IgD-negative memory B cell (primary cell): ENCODE measurements at regions not wholly inside any gene's neighbourhood (a gene's known extent, or its start where the extent isn't known, plus 50 kb on each side); places are given as distances from the start of the nearest gene placed in this dataset.
A peak's percentile ranks its signal among the peaks of the same experiment; 100 is the strongest.
"Not testable (repeated sequence)": the region's sequence is repeated elsewhere in the genome, so short reads cannot be mapped to it uniquely, and the experiment has no call there.

Experiments used
- H3K27ac Mint-ChIP-seq, 3 donors: one replicate each; pipeline ENCODE4 v1.8.0; 2020 to 2022; ENCODE audit warnings: mild to moderate bottlenecking in 3 of 3, mixed read lengths in 3 of 3, moderate library complexity in 1 of 3
- H3K27me3 Mint-ChIP-seq: one replicate; pipeline ENCODE4 v1.8.0; 2021; ENCODE audit warnings: mixed read lengths
- H3K36me3 Mint-ChIP-seq: one replicate; pipeline ENCODE4 v1.8.0; 2020; ENCODE audit warnings: mild to moderate bottlenecking, mixed read lengths
- H3K4me1 Mint-ChIP-seq, 3 donors: one replicate each; pipeline ENCODE4 v1.8.0; 2020 to 2022; ENCODE audit warnings: mixed read lengths in 3 of 3, mild to moderate bottlenecking in 1 of 3
- H3K4me3 Mint-ChIP-seq, 4 donors: one replicate each; pipeline ENCODE4 v1.8.0; 2020 to 2022; ENCODE audit warnings: mild to moderate bottlenecking in 4 of 4, mixed read lengths in 4 of 4, moderate library complexity in 3 of 4
- H3K9me3 Mint-ChIP-seq, 3 donors: one replicate each; pipeline ENCODE4 v1.8.0; 2020 to 2021; ENCODE audit warnings: mixed read lengths in 3 of 3, mild to moderate bottlenecking in 1 of 3

GRCh38 chr6:142016666-142017065 is 116.1 kb upstream of the GJE1 start:
- not testable (repeated sequence) for H3K27ac Mint-ChIP-seq, H3K36me3 Mint-ChIP-seq, H3K9me3 Mint-ChIP-seq, H3K27me3 Mint-ChIP-seq, H3K4me3 Mint-ChIP-seq, H3K4me1 Mint-ChIP-seq

- not testable (repeated sequence) for H3K4me1 Mint-ChIP-seq, H3K4me3 Mint-ChIP-seq, H3K9me3 Mint-ChIP-seq
Measured at GRCh38 chr6:142015463-142015862, 117.3 kb upstream of the GJE1 start.

GRCh38 chr6:142015011-142015410 is 117.7 kb upstream of the GJE1 start:
- Mint-ChIP-seq H3K9me3 (peaks cover 0 to 2% (median 1%) of the 10 kb centered on the region in 3 donors), H3K27ac (no peak overlapping the region), H3K4me3 (no peak overlapping the region)

More at GRCh38 chr6:142015463-142015862, 117.3 kb upstream of the GJE1 start:
- not testable (repeated sequence) for H3K27ac Mint-ChIP-seq, H3K36me3 Mint-ChIP-seq, H3K27me3 Mint-ChIP-seq

GRCh38 chr6:142014515-142014914 is 118.2 kb upstream of the GJE1 start:
- H3K27me3 Mint-ChIP-seq, result peaks cover 2% of the 10 kb centered on the region
- H3K9me3 Mint-ChIP-seq, result peaks cover 0 to 2% (median 1%) of the 10 kb centered on the region in 3 donors
- H3K27ac Mint-ChIP-seq, result no peak overlapping the region
- no peaks in the 10 kb centered on the region for H3K4me1 Mint-ChIP-seq
- H3K4me3 Mint-ChIP-seq, result no peak overlapping the region
- H3K36me3 Mint-ChIP-seq, result no peaks in the 10 kb centered on the region

More at GRCh38 chr6:142015011-142015410, 117.7 kb upstream of the GJE1 start:
- peaks cover 2% of the 10 kb centered on the region for H3K27me3 Mint-ChIP-seq
- H3K4me1 Mint-ChIP-seq, result no peaks in the 10 kb centered on the region
- no peaks in the 10 kb centered on the region for H3K36me3 Mint-ChIP-seq

GRCh38 chr6:142013875-142014495 is 118.7 kb upstream of the GJE1 start:
- H3K27ac Mint-ChIP-seq, result no peak overlapping the region
- H3K36me3 Mint-ChIP-seq, result no peaks in the 10 kb centered on the region
- no peak overlapping the region for H3K4me3 Mint-ChIP-seq
- H3K27me3 Mint-ChIP-seq, result peaks cover 2% of the 10 kb centered on the region
- peaks cover 0 to 2% (median 1%) of the 10 kb centered on the region in 3 donors for H3K9me3 Mint-ChIP-seq
- no peaks in the 10 kb centered on the region for H3K4me1 Mint-ChIP-seq

GRCh38 chr6:142013287-142013686 is 119.4 kb upstream of the GJE1 start:
- Mint-ChIP-seq H3K27me3 (peaks cover 2% of the 10 kb centered on the region), H3K4me1 (no peaks in the 10 kb centered on the region), H3K4me3 (no peak overlapping the region), H3K36me3 (no peaks in the 10 kb centered on the region), H3K9me3 (peaks cover 0 to 5% (median 2%) of the 10 kb centered on the region in 3 donors), H3K27ac (no peak overlapping the region)

GRCh38 chr6:142011775-142012174 is 121.0 kb upstream of the GJE1 start:
- H3K27me3 Mint-ChIP-seq, result peaks cover 2% of the 10 kb centered on the region
- H3K36me3 Mint-ChIP-seq, result no peaks in the 10 kb centered on the region
- H3K4me1 Mint-ChIP-seq, result no peaks in the 10 kb centered on the region
- peak overlapping the region in 1 of 3 donors; percentile 12 for H3K27ac Mint-ChIP-seq
- peaks cover 0 to 8% (median 2%) of the 10 kb centered on the region in 3 donors for H3K9me3 Mint-ChIP-seq
- no peak overlapping the region for H3K4me3 Mint-ChIP-seq

GRCh38 chr6:142011156-142011555 is 121.6 kb upstream of the GJE1 start:
- H3K4me3 Mint-ChIP-seq, result no peak overlapping the region
- no peaks in the 10 kb centered on the region for H3K36me3 Mint-ChIP-seq
- H3K9me3 Mint-ChIP-seq, result peaks cover 0 to 8% (median 2%) of the 10 kb centered on the region in 3 donors
- H3K27me3 Mint-ChIP-seq, result peaks cover 2% of the 10 kb centered on the region
- H3K4me1 Mint-ChIP-seq, result no peaks in the 10 kb centered on the region
- no peak overlapping the region for H3K27ac Mint-ChIP-seq

- no peak overlapping the region for H3K27ac Mint-ChIP-seq
- no peaks in the 10 kb centered on the region for H3K4me1 Mint-ChIP-seq
- peaks cover 2% of the 10 kb centered on the region for H3K27me3 Mint-ChIP-seq
- no peaks in the 10 kb centered on the region for H3K36me3 Mint-ChIP-seq
- peaks cover 0 to 6% (median 2%) of the 10 kb centered on the region in 3 donors for H3K9me3 Mint-ChIP-seq
- H3K4me3 Mint-ChIP-seq, result no peak overlapping the region
Measured at GRCh38 chr6:142009647-142010046, 123.1 kb upstream of the GJE1 start.

GRCh38 chr6:142008781-142009180 is 123.9 kb upstream of the GJE1 start:
- H3K36me3 Mint-ChIP-seq, result no peaks in the 10 kb centered on the region
- peaks cover 0 to 6% (median 2%) of the 10 kb centered on the region in 3 donors for H3K9me3 Mint-ChIP-seq

GRCh38 chr6:142008016-142008735 is 124.5 kb upstream of the GJE1 start:
- Mint-ChIP-seq H3K9me3 (peaks cover 0 to 6% (median 2%) of the 10 kb centered on the region in 3 donors), H3K36me3 (no peaks in the 10 kb centered on the region), H3K27ac (no peak overlapping the region), H3K27me3 (no peaks in the 10 kb centered on the region), H3K4me3 (no peak overlapping the region), H3K4me1 (no peaks in the 10 kb centered on the region)

More at GRCh38 chr6:142008781-142009180, 123.9 kb upstream of the GJE1 start:
- no peaks in the 10 kb centered on the region for H3K4me1 Mint-ChIP-seq
- H3K27me3 Mint-ChIP-seq, result peaks cover 2% of the 10 kb centered on the region
- H3K27ac Mint-ChIP-seq, result no peak overlapping the region
- no peak overlapping the region for H3K4me3 Mint-ChIP-seq

- Mint-ChIP-seq H3K4me1 (no peaks in the 10 kb centered on the region), H3K27me3 (no peaks in the 10 kb centered on the region), H3K36me3 (no peaks in the 10 kb centered on the region), H3K27ac (no peak overlapping the region), H3K9me3 (peaks cover 0 to 6% (median 2%) of the 10 kb centered on the region in 3 donors), H3K4me3 (no peak overlapping the region)
Measured at GRCh38 chr6:142005021-142005420, 127.7 kb upstream of the GJE1 start.

GRCh38 chr6:142002825-142003405 is 129.8 kb upstream of the GJE1 start:
- H3K36me3 Mint-ChIP-seq, result no peaks in the 10 kb centered on the region
- no peak overlapping the region for H3K4me3 Mint-ChIP-seq
- H3K27ac Mint-ChIP-seq, result no peak overlapping the region
- no peaks in the 10 kb centered on the region for H3K4me1 Mint-ChIP-seq
- H3K9me3 Mint-ChIP-seq, result peaks cover 2 to 8% (median 6%) of the 10 kb centered on the region in 3 donors
- no peaks in the 10 kb centered on the region for H3K27me3 Mint-ChIP-seq

GRCh38 chr6:141996823-141997222 is 135.9 kb upstream of the GJE1 start:
- Mint-ChIP-seq H3K27ac (no peak overlapping the region), H3K36me3 (peaks cover 1% of the 10 kb centered on the region), H3K4me1 (no peaks in the 10 kb centered on the region), H3K9me3 (peaks cover 6 to 20% (median 17%) of the 10 kb centered on the region in 3 donors), H3K4me3 (no peak overlapping the region), H3K27me3 (no peaks in the 10 kb centered on the region)

- Mint-ChIP-seq H3K9me3 (peaks cover 4 to 12% (median 9%) of the 10 kb centered on the region in 3 donors), H3K36me3 (peaks cover 1% of the 10 kb centered on the region), H3K4me3 (no peak overlapping the region), H3K4me1 (no peaks in the 10 kb centered on the region), H3K27me3 (no peaks in the 10 kb centered on the region), H3K27ac (no peak overlapping the region)
Measured at GRCh38 chr6:141992109-141992508, 140.6 kb upstream of the GJE1 start.
